ENCODE measurements at regions not wholly inside any gene's neighbourhood (a gene's known extent, or its start where the extent isn't known, plus 50 kb on each side); places are given as distances from the start of the nearest gene placed in this dataset.

DNA sequence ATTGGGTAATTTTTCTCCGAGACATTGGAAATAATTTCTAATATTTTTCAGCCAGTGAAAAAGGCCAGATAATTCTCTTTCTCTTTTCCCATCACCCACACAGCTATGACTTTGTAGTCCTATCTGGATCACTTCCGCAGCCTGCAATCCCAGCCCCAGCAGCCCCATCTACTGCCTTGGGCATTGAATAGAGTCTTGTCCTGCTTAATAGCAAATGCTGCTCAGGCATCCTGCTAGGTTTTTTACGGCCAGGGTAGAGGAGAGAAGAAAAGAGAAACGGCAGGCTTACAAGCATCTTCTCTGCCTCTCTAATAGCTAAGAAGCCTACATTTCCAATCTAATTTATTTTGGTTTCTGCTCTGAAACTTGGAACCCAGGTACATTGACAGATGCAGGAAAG, 154.3 kb upstream of the B3GAT1 start:
- TF ChIP-seq CTCF (IDR thresholded peaks at IDR 0.05; ENCODE audit: control extremely low read depth in 1 of 3, insufficient read depth in 1 of 3, low read depth in 1 of 3, low read length in 3 of 3) (no peak), CBX5 (IDR thresholded peaks at IDR 0.05; ENCODE audit: low read depth, low read length) (no peak), CEBPB (IDR thresholded peaks at IDR 0.05; ENCODE audit: low read depth, low read length) (no peak), POLR2A (IDR thresholded peaks at IDR 0.05; ENCODE audit: control extremely low read depth in 1 of 2, low read depth in 2 of 2, low read length in 2 of 2) (no peak), JUND (IDR thresholded peaks at IDR 0.05; ENCODE audit: low read length) (no peak), BRCA1 (IDR thresholded peaks at IDR 0.05; ENCODE audit: low read depth, low read length) (no peak), CREB1 (IDR thresholded peaks at IDR 0.05) (no peak), HDAC2 (IDR thresholded peaks at IDR 0.05; ENCODE audit: borderline replicate concordance in 1 of 2, low read depth in 2 of 2, low read length in 2 of 2) (no peak)
- TF ChIP-seq, protein P1, sequence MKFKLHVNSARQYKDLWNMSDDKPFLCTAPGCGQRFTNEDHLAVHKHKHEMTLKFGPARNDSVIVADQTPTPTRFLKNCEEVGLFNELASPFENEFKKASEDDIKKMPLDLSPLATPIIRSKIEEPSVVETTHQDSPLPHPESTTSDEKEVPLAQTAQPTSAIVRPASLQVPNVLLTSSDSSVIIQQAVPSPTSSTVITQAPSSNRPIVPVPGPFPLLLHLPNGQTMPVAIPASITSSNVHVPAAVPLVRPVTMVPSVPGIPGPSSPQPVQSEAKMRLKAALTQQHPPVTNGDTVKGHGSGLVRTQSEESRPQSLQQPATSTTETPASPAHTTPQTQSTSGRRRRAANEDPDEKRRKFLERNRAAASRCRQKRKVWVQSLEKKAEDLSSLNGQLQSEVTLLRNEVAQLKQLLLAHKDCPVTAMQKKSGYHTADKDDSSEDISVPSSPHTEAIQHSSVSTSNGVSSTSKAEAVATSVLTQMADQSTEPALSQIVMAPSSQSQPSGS (IDR thresholded peaks at IDR 0.05; ENCODE audit: low read length): no peak
